G401 (cell line): ENCODE measurements at regions not wholly inside any gene's neighbourhood (a gene's known extent, or its start where the extent isn't known, plus 50 kb on each side); places are given as distances from the start of the nearest gene placed in this dataset.

Experiments
- DNase-seq: peaks from one replicate; pipeline ENCODE4 v3.0.0-alpha.2; 2015; ENCODE audit warnings: low spot score
- in situ Hi-C: cut with HindIII; loops from 2 replicates; pipeline ENCODE4 v1.10.0; 2016; ENCODE audit warnings: low sequenced_read_pairs, mixed read lengths

GRCh38 chr18:76565238-76566173 is 70.5 kb upstream of the ZNF516 start:
- in situ Hi-C loops, result no loop called here
- peak; percentile 14 for DNase-seq

GRCh38 chr18:76564655-76565237 is 69.7 kb upstream of the ZNF516 start:
- DNase-seq, result no peak
- in situ Hi-C loops, result no loop called here

- in situ Hi-C loops, result no loop called here
- DNase-seq, result no peak
Measured at GRCh38 chr18:76564117-76564516, 69.1 kb upstream of the ZNF516 start.

- in situ Hi-C loops, result no loop called here
- no peak for DNase-seq
Measured at GRCh38 chr18:76562286-76563122, 67.5 kb upstream of the ZNF516 start.

- DNase-seq, result no peak
Measured at GRCh38 chr18:76558881-76559667, 64.0 kb upstream of the ZNF516 start.

GRCh38 chr18:76557026-76557575 is 62.1 kb upstream of the ZNF516 start:
- DNase-seq, result no peak
- in situ Hi-C loops, result no loop called here

More at GRCh38 chr18:76558881-76559667, 64.0 kb upstream of the ZNF516 start:
- in situ Hi-C loops, result no loop called here

- DNase-seq, result no peak
- in situ Hi-C loops, result no loop called here
Measured at GRCh38 chr18:76554547-76555222, 59.6 kb upstream of the ZNF516 start.

- DNase-seq, result no peak
- in situ Hi-C loops, result no loop called here
Measured at GRCh38 chr18:76553715-76554546, 58.9 kb upstream of the ZNF516 start.

GRCh38 chr18:76548541-76548940 is 53.5 kb upstream of the ZNF516 start:
- no peak for DNase-seq
- in situ Hi-C loops, result no loop called here

GRCh38 chr18:76547296-76547695 is 52.3 kb upstream of the ZNF516 start:
- in situ Hi-C loops, result no loop called here
- DNase-seq, result no peak

- no peak for DNase-seq
- in situ Hi-C loops, result no loop called here
Measured at GRCh38 chr18:76546436-76546835, 51.4 kb upstream of the ZNF516 start.

- in situ Hi-C loops, result no loop called here
- DNase-seq, result no peak
Measured at GRCh38 chr18:76546088-76546435, 51.0 kb upstream of the ZNF516 start.

- no peak for DNase-seq
- in situ Hi-C loops, result no loop called here
Measured at GRCh38 chr18:76545433-76546087, 50.5 kb upstream of the ZNF516 start.

GRCh38 chr18:76544511-76545345 is 49.7 kb upstream of the ZNF516 start:
- no peak for DNase-seq
- in situ Hi-C loops, result no loop called here
